GM04503 (cell line): ENCODE measurements at regions not wholly inside any gene's neighbourhood (a gene's known extent, or its start where the extent isn't known, plus 50 kb on each side); places are given as distances from the start of the nearest gene placed in this dataset.
"Not testable (repeated sequence)": the region's sequence is repeated elsewhere in the genome, so short reads cannot be mapped to it uniquely, and the experiment has no call there.

ENCODE experiments used
- DNase-seq: peaks from one replicate; pipeline ENCODE4 v3.0.0-alpha.2; 2012; ENCODE audit warnings: low read depth

DNA sequence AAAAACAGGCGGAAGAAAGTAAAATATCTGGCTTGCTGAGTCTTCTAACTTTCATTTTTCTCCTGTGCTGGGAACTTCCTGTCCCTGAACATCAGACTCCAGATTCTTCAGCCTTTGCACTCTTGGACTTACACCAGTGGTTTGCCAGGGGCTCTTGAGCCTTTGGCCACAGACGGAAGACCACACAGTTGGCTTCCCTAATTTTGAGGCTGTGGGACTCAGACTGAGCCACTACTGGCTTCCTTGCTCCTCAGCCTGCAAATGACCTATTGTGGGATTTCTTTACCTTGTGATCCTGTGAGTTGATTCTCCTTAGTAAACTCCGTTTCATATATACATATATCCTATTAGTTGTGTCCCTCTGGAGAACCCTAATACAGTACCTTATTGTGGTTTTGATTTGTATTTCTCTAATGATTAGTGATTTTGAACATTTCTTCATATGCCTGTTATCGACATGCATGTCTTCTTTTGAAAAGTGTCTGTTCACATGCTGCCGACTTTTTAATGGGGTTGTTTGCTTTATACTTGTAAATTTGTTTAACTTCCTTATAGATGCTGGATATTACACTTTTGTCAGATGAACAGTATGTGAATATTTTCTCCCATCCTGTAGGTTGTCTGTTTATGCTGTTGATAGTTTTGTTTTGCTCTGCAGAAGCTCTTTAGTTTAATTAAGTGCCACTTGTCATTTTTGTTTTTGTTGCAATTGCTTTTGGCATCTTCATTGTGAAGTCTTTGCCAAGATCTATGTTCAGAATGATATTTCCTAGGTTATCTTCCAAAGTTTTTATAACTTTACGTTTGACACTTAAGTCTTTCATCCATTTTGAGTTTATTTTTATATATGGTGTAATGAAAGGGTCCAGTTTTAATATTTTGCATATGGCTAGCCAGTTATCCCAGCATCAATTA is 348.8 kb upstream of the SETBP1 start:
- no peak for DNase-seq

DNA sequence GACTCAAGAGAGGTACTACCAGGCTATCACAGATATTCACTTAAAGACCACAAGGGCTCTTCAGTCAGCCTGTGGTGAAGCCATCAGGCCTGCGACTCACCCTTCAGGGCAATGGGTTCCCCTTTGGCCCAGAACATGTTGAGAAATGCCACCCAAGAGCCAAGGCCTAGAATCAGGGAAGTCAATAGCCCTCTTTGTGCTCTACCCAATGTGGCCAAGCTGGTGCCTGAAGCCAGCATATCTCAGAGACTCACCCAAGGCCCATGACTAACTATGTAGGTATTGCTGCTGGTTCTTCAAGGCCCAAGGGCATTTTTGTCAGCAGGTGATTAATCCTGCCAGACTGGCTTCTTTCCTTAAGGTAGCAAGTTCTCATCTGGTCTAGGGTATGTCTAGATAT is 338.9 kb upstream of the SETBP1 start:
- no peak for DNase-seq

DNA sequence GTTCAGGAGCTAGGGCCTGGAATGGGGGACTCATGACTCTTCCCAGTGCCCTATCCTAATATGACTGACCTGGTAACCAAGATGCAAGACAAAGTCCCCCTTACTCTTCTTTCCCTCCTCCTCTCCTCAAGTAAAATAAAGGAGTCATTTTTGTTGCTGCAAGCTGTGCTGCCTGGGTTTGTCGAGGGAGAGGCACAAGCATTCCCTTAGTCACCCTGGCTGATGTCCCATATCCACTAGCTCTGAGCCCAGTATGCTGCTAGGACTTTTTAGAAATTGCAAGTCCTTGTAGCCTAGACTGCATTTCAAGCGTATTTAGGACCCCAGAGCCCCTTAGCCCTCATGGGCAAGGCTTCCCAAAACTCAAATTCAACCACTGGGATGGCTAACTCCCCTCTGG is 338.5 kb upstream of the SETBP1 start:
- no peak for DNase-seq

DNA sequence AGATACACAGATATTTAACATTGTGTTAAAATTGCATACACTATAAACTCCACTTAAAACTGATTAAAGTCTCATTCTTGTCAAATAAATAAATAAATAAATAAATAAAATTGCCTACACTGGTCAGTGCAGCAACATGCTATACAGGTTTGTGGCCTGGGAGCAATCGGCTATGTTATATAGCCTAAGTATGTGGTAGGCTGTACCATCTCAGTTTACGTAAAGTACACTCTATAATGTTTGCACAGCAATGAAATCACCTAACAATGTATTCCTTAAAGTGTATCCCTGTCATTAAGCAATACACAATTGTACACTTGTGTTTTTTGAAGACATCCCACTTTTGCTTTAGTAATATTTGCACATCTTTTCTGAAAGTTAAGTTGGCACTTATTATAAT is 337.7 kb upstream of the SETBP1 start:
- no peak for DNase-seq

DNA sequence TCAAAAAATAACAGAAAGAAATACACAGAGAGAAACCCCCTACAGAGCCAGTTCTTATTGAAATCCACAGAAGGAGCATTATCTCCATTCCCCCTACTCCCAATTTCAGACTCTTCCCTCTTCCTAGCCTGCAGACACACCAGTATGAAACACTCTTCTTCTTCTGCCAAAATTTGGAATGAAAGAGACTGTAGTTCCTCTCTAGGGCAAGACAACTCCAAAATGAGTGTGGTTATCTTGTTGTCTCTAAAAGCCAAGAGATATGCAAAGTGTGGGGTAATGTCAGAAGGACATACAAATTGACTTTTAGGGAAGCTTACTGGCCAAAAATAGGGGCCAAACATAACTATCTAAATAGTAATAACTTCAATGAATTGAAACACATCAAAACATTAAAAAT is 337.1 kb upstream of the SETBP1 start:
- DNase-seq, result no peak

DNA sequence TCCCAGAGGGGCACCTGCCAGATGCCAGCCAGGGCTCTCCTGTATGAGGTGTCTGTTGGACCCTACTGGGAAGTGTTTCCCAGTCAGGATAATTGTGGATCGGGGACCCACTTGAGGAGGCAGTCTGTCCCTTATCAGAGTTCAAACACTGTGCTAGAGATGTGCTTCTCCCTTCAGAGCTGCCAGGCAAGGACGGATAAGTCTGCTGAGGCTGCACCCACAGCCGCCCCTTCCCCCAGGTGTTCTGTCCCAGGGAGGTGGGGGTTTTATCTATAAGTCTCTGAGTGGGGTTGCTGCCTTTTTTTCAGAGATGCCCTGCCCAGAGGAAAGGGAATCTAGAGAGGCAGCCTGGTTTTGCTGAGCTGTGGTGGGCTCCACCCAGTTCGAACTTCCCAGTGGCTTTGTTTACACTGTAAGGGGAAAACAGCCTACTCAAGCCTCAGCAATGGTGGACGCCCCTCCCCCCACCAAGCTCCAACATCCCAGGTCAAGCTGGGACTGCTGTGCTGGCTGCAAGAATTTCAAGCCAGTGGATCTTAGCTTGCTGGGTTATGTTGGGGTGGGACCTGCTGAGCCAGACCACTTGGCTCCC is 324.0 kb upstream of the SETBP1 start:
- no peak for DNase-seq

DNA sequence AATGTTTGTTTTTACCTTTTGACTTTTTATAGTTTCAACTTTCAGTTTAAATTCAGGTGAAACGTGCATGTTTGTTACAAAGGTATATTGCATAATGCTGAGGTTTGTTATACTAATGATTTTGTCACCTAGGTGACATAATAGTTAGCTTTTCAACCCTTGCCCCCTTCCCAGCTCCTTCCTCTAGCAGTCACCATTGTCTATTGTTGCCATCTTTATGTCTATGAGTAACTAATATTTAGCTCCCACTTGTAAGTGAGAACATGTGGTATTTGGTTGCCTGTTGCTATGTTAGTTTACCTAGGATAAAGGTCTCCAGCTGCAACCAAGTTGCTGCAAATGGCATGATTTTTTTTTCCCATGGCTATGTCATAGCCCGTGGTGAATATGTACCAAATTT is 322.3 kb upstream of the SETBP1 start:
- no peak for DNase-seq

DNA sequence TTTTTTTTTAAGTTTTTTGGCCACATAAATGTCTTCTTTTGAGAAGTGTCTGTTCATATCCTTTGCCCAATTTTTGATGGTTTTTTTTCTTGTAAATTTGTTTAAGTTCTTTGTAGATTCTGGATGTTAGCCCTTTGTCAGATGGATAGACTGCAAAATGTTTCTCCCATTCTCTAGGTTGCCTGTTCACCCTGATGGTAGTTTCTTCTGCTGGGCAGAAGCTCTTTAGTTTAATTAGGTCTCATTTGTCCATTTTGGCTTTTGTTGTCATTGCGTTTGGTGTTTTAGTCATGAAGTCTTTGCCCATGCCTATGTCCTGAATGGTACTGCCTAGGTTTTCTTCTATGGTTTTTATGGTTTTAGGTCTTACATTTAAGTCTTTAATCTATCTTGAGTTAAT is 320.9 kb upstream of the SETBP1 start:
- DNase-seq, result not testable (repeated sequence)

DNA sequence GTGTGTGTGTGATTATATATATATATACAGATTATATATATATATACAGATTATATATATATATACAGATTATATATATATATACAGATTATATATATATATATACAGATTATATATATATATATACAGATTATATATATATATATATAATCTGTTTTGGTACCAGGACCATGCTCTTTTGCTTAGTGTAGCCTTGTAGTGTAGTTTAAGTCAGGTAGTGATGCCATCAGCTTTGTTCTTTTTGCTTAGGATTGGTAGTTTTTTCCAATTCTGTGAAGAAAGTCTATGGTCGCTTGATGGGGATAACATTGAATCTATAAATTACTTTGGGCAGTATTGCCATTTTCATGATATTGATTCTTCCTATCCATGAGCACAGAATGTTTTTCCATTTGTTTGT is 318.5 kb upstream of the SETBP1 start:
- not testable (repeated sequence) for DNase-seq

DNA sequence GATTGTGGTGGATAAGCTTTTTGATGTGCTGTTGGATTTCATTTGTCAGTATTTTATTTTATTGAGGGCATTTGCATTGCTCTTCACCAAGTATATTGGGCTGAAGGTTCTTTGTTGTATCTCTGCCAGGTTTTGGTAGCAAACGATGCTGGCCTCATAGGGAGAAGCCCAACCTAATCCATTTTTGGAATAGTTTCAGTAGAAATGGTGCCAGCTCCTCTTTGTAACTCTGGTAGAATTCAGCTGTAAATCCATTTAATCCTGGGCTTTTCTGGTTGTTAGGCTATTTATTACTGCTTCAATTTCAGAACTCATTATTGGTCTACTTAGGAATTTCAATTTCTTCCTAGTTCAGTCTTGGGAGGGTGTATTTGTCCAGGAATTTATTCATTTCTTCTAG is 309.8 kb upstream of the SETBP1 start:
- DNase-seq, result no peak

DNA sequence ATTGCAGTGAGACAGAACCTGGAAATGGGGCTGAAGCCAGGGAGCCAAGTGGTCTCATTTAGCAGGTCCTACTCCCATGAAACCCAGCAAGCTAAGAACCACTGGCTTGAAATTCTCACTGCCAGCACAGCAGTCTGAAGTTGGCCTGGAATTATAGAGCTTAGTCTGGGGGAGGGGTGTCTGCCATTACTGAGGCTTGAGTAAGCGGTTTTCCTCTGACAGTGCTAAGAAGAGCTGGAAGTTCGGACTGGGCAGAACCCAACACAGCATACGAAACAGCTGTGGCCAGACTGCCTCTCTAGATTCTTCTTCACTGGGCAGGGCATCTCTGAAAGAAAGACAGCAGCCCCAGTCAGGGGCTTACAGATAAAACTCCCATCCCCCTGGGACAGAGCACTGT is 305.7 kb upstream of the SETBP1 start:
- no peak for DNase-seq

DNA sequence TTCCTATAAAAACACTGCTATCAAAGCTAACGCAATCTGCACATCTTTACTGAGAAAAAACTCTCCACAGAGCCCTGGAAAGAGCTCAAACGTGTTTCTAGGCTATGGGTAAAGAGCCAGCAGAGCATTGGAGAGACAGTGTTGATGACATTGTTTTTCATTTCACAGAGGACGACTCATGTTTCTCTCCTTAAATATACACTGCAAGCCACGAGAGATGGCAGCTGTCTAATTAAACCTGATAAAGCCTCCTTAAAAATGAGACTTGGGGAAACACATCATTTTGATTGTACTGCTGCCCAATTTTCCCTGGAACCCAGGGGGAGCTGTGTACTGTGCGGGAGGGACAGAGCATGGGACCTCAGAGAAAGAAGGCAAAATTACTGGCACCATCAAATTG is 294.3 kb upstream of the SETBP1 start:
- DNase-seq, result no peak

DNA sequence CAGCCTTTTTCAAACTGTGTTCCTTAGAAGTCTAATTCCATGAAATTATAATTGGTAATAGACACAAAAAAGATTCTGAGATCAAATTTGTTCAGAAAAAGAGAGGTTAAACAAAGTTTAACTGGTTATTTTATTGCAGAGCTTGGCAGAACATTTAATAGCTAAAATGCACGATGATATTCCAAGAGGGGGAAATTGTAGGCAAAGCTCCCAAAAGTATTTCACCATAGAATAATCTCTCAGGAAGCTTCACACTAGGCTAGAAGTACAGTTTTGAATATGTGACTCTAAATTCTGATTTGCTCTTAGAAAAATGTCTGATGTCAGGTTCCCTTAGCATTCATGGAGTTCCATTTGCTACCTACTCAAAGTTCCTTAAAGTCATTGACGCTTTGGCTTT is 292.4 kb upstream of the SETBP1 start:
- no peak for DNase-seq

DNA sequence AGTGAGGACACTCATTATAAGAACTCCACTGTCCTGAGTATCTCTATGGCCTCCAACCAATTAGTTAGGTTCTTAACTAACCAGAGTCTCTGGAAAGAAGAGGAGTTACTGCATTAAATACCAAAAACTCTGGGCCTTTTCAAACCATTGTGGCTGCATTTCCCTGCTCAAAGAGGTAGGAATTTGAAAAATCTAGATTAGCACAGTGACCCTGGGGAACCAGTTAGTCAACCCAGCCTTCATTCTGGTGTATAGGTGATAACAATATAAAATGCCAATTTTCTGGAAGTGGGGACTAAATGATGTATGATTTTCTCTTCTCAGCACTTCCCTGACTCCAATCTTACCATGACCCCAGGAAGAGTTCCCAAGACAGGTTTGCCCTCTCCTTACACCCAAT is 287.8 kb upstream of the SETBP1 start:
- no peak for DNase-seq

DNA sequence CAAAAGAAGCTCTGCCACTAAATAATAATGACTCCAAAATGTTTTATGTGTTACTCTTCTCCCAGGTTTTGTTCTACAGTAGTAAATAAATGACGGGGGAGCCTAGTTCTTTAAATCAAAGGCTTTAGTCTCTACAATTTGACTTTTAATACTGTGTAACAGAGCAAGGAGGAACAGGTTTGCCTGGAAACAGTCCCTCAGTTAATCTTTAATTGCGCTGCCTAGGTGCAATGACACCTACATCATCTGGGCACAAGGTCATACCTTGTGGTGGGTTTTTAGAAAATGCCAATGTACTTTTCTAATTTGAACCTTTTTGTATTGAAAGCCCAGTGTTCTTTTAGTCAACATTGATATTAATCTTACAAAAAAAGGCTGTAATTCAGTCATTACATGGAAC is 287.3 kb upstream of the SETBP1 start:
- DNase-seq, result no peak

DNA sequence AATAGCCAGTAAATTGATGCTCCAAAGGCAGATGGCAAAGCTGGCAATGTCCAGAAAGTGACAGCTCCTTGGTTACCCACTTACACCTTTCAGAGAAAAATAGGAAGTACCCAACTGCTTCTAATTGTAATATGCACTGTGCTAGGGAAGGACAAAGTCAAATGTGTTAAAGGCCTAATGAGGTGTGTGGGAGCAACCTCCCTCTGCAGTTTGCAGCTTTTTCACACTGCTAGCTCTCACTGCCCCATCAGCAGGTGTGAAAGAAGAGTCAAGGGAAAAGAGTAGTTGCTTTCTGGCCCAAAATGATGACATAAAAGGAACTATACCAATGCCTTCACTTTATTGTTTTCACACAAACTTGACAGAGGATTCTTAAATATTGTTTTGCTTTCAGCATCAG is 284.1 kb upstream of the SETBP1 start:
- no peak for DNase-seq

DNA sequence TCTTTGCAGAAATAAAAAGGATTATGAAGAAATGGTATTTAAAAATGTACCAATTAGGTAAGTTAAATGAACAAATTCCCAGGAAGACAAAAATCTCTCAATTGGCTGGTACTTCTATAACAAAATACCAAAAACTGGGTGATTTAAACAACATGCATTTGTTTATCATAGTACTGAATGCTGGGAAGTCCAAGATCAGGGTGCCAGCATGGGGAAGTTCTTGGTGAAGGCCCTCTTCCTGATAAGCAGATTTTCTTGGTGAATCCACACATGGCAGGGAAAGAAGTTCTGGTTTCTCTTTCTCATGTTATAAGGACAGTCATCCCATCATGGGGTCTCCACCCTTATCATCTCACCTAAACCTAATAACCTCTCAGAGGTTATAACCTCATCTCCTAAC is 271.6 kb upstream of the SETBP1 start:
- no peak for DNase-seq

DNA sequence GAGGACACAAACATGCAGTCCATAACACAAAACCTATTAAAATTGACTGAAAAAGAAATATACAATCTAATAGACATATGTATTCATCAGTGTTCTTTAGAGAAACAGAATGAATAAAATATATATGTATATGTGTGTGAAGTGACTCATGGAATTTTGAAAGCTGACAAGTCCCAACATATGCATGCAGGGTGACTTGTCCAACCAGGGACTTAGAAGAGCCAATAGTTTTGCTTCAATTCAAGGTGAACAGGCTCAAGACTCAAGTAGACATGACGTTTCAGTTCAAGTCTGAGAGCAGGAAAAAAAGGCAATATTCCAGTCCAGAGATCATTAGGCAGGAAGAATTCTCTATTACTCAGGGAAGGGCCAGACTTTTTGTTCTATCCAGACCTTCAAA is 271.2 kb upstream of the SETBP1 start:
- DNase-seq, result no peak

DNA sequence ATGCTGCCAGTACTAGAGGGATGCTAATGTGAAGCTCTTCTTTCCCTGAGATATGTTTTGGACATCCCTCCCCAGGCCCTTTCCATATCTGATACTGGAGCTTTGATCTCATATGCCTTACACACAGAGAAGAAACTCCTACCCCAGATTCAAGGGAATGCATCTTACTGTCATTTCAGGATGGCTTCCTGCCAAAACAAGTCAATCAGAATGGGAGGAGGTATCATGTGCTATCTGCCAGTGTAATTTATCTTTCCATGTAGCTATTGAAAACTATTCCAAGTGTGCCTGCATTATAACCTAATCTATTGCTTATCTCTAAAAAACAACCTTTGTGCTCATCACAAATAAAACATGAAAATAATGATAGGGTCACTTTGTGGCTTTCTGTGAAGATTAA is 269.9 kb upstream of the SETBP1 start:
- no peak for DNase-seq

DNA sequence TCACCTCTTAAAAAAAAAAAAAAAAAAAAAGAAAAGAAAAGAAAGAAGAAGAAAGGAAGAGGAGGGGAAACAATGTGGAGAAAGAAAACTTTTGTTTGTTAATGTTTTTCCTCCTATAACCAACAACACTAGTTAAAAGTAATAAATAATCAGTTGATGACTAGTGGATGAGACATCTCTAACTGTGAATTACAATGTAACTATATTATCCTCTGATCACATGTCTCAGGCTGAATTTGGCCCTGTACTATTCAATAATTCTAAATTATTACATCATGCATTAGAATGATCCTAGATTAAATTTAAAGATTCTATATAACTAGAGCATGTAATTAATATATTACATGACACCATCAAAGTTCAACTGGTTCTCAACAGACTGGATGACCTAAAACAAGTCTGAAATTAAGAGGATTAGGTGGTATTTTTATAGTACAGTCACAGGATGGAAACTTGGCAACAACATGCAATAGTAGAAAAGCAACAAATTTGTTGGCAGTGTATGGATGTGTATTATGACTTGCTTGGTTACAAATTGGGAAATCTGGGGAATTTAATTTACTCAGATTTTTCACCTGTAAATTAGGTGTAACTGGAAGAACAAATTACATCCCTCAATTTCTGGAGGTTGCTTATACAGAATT is 269.3 kb upstream of the SETBP1 start:
- DNase-seq, result no peak

DNA sequence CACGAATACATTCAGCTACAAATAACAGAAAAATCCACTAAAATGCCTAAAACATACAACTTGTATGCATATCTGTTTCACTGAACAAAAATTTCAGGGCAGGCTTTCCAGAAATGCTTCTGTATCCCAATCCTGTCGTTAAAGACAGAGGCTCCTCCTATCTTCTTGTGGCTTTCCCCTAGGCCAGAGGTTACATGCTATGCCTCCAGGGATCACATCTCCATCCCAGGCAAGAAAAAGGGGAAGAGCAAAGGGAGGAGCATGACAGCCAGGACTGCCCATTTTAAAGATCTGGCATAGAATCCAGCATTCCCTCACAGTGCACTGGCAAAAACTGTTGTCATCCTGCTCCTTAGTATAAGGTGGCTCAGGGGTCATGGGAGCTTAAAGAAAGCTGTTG is 268.7 kb upstream of the SETBP1 start:
- no peak for DNase-seq

DNA sequence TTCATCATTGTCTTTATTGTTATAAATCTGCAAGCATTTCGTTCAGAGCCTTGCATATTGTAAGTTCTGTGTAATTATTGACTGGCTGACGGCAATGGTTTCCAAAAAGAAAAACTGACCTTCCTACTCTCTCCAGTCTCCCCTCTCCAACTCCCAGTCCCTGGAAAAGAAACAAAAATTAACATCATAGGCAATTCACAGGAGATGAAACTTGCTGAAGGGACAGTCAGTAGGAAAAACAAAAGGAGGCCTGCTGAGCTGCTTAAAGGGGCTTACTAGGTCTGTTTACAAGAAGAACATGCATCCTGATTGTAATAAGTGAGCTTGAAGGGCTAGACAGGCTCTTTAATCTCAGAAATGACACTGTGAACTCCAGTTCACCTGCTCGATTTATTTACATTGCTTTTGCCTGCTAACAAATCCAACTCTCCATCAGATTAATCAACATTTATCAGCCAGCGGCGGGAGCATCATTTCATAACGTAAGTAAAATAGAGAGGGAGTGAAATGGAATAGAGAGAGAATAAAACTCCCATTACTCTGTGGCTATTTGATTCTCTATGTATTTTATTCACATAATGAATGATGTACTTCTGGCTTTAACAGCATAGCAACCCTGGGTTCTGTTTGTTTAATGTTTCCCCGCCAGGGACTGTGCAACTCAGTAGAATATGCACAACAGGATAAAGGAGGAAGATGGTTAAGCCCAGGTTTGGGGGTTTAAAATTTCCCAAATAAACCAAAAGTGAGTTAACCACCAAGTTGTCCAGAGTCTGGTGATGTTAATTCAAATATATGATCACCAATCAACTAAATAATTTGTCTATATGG is 256.7 kb upstream of the SETBP1 start:
- no peak for DNase-seq

DNA sequence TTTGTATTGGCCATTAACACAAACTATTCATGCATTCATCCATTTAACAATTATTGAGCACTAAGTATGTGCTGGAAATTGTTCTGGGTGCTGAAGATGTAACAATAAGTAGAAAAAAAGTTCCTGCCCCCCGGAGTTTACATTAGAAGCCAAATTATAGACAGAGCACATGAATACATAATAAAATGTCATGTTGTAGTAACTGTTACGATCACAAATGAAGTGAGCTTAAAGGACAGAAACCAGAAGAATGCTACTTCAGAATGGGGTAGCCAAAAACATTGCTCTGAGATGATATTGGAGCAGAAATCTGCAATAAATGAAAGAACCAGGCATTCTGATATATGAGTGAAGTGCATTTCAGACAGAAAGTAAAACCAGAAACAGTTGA is 256.0 kb upstream of the SETBP1 start:
- no peak for DNase-seq
